ENCODE measurements at regions not wholly inside any gene's neighbourhood (a gene's known extent, or its start where the extent isn't known, plus 50 kb on each side); places are given as distances from the start of the nearest gene placed in this dataset.

DNA sequence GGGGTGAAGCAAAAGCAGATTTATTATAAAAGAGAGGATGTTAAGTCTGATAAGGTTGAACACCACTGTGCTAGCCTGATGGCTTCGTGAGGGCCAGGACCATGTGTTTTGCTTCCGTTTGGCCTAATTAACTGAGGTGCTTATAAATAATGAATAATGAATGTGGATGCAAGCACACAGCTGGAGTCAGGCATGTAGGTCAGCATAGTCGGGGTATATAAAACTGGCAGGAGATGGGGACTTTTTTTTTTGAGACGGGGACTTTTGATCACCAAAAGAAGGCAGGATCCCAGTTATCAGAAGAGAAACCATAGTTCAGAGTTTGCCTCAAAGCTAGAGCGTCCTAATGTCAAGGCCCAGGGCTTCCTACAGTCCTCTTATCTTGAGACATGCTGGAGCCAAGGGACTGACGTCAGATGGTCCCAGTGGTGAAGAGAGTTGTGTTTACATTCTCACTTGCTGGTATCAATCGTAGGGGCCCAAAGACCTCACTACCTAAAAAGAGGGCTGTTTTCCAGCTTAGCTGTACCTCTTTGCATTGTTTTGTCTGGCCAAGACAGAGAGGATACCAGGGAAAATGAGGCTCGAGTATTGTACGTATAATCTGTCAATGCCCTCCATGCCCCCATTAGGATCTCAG, 50.4 kb downstream of the RTL9 start:
- peaks cover 22% of the 10 kb centered on the region for H3K4me1 Mint-ChIP-seq (ENCODE audit: low read depth)
- no peaks in the 10 kb centered on the region for H3K27me3 Mint-ChIP-seq (ENCODE audit: low read depth)
- TF ChIP-seq CTCF (IDR thresholded peaks at IDR 0.05) = no peak
- no peaks in the 10 kb centered on the region for H3K36me3 Mint-ChIP-seq (ENCODE audit: low read depth)
- DNase-seq (ENCODE audit: low spot score) = no peak
- H3K9me3 Mint-ChIP-seq (ENCODE audit: low read depth) = no peaks in the 10 kb centered on the region
- no peak overlapping the region for H3K27ac Mint-ChIP-seq (ENCODE audit: unreplicated experiment)
- no peak overlapping the region for H3K4me3 Mint-ChIP-seq (ENCODE audit: unreplicated experiment)

- Mint-ChIP-seq H3K4me1 (ENCODE audit: low read depth) (peaks cover 27% of the 10 kb centered on the region), H3K9me3 (ENCODE audit: low read depth) (no peaks in the 10 kb centered on the region), H3K36me3 (ENCODE audit: low read depth) (no peaks in the 10 kb centered on the region), H3K4me3 (ENCODE audit: unreplicated experiment) (no peak overlapping the region), H3K27ac (ENCODE audit: unreplicated experiment) (no peak overlapping the region), H3K27me3 (ENCODE audit: low read depth) (no peaks in the 10 kb centered on the region)
- TF ChIP-seq CTCF (IDR thresholded peaks at IDR 0.05) = no peak
- no peak for DNase-seq (ENCODE audit: low spot score)
Measured at GRCh38 chrX:110409925-110410324, 51.3 kb downstream of the RTL9 start.

- no peak overlapping the region for H3K27ac Mint-ChIP-seq (ENCODE audit: unreplicated experiment)
- no peak for TF ChIP-seq CTCF (IDR thresholded peaks at IDR 0.05)
- DNase-seq (ENCODE audit: low spot score) = no peak
- no peak overlapping the region for H3K4me3 Mint-ChIP-seq (ENCODE audit: unreplicated experiment)
- no peaks in the 10 kb centered on the region for H3K27me3 Mint-ChIP-seq (ENCODE audit: low read depth)
- peaks cover 34% of the 10 kb centered on the region for H3K4me1 Mint-ChIP-seq (ENCODE audit: low read depth)
- no peaks in the 10 kb centered on the region for H3K36me3 Mint-ChIP-seq (ENCODE audit: low read depth)
- no peaks in the 10 kb centered on the region for H3K9me3 Mint-ChIP-seq (ENCODE audit: low read depth)
Measured at GRCh38 chrX:110410603-110411002, 52.0 kb downstream of the RTL9 start.

GRCh38 chrX:110412971-110413726, 54.5 kb downstream of the RTL9 start:
- H3K4me3 Mint-ChIP-seq (ENCODE audit: unreplicated experiment) = peak overlapping the region; percentile 69
- TF ChIP-seq CTCF (IDR thresholded peaks at IDR 0.05) = peak; percentile 93
- H3K27ac Mint-ChIP-seq (ENCODE audit: unreplicated experiment) = no peak overlapping the region
- peaks cover 43% of the 10 kb centered on the region for H3K4me1 Mint-ChIP-seq (ENCODE audit: low read depth)
- H3K9me3 Mint-ChIP-seq (ENCODE audit: low read depth) = no peaks in the 10 kb centered on the region
- DNase-seq (ENCODE audit: low spot score) = no peak
- no peaks in the 10 kb centered on the region for H3K27me3 Mint-ChIP-seq (ENCODE audit: low read depth)
- no peaks in the 10 kb centered on the region for H3K36me3 Mint-ChIP-seq (ENCODE audit: low read depth)

DNA sequence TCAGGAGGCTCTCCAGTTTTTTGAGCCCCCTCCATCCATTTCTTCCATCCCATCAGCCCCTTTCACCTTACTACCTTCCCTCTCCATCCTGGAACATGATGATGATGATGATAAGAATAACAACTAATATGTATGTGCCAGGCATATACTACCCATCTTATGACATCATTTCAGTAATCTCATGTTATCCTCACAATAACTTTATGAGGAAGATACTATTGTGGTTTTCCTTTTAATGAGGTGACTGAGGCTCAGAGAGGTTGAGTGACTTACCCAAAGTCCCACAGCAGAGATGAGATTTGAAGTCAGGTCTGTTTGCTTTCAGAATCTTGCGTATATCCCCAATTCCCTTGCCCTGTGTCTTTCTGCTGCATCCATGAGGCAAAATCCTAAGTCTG, 55.1 kb downstream of the RTL9 start:
- H3K27ac Mint-ChIP-seq (ENCODE audit: unreplicated experiment) = no peak overlapping the region
- H3K4me3 Mint-ChIP-seq (ENCODE audit: unreplicated experiment) = no peak overlapping the region
- H3K36me3 Mint-ChIP-seq (ENCODE audit: low read depth) = no peaks in the 10 kb centered on the region
- H3K27me3 Mint-ChIP-seq (ENCODE audit: low read depth) = no peaks in the 10 kb centered on the region
- no peak for TF ChIP-seq CTCF (IDR thresholded peaks at IDR 0.05)
- no peak for DNase-seq (ENCODE audit: low spot score)
- peaks cover 49% of the 10 kb centered on the region for H3K4me1 Mint-ChIP-seq (ENCODE audit: low read depth)
- H3K9me3 Mint-ChIP-seq (ENCODE audit: low read depth) = no peaks in the 10 kb centered on the region
